K562 (cell line): ENCODE measurements at regions not wholly inside any gene's neighbourhood (a gene's known extent, or its start where the extent isn't known, plus 50 kb on each side); places are given as distances from the start of the nearest gene placed in this dataset.

Source experiments
- ATAC-seq: fragments of 200-7000 bp; cut with Tn5 transposase; 3 replicates; pipeline ENCODE4 v1.9.1; 2020; ENCODE audit warnings: moderate library complexity
- BruUV-seq: library from RNA; stranded (reverse); fragments of 400-500 nt; replicated peaks from 2 replicates; lab custom pipeline; 2021; lab: Mats Ljungman, UMichigan
- CTCF ChIA-PET: fragments of 300-600 bp; formaldehyde crosslinking; extraction: SDS; loops from one replicate; lab custom pipeline; 2021; ENCODE audit warnings: low intra/inter-chr PET ratio; lab: Yijun Ruan, JAX
- POLR2A ChIA-PET: fragments of 300-600, 350-650 bp; sonication (Branson Sonifier 250); formaldehyde crosslinking; extraction: SDS; loops from one replicate; lab custom pipeline; 2021; ENCODE audit warnings: antibody characterized with exemption, inconsistent platforms; lab: Yijun Ruan, JAX
- DNase-seq, 4 experiments: peaks; one replicate each; pipeline versions ENCODE4 v3.0.0 to v3.0.0-alpha.2; 2011 to 2018; ENCODE audit warnings: low spot score in 3 of 4, mixed read lengths in 3 of 4; ENCODE audit errors: extremely low read depth in 1 of 4
- FAIRE-seq: peaks from 2 replicates; lab custom pipeline; 2011; peaks lifted over from hg19 to GRCh38; lab: Jason Lieb, UNC
- H2AFZ ChIP-seq: 2 replicates; pipeline ENCODE4 v1.6.0; 2011; ENCODE audit warnings: low read depth, low read length, control low read depth, inconsistent platforms
- H3K27ac ChIP-seq: fragments of 200-600 bp; 3 replicates; pipeline ENCODE4 v1.8.0; 2011; ENCODE audit warnings: low read depth, mild to moderate bottlenecking, control low read depth, inconsistent platforms, low read length, moderate library complexity, mixed read lengths; ENCODE audit errors: extremely low read depth
- H3K27me3 ChIP-seq, 2 experiments: fragments of 300-600 bp in 1 of 2; 2 replicates in 1 of 2; 3 replicates in 1 of 2; pipeline versions ENCODE4 v1.6.0 to v1.8.0; 2011; ENCODE audit warnings: inconsistent platforms in 2 of 2, low read length in 2 of 2, mild to moderate bottlenecking in 1 of 2, mixed read lengths in 1 of 2, moderate library complexity in 1 of 2; ENCODE audit not compliant: control insufficient read depth in 2 of 2, insufficient read depth in 2 of 2
- H3K36me3 ChIP-seq: fragments of 300-600 bp; 3 replicates; pipeline ENCODE4 v1.8.0; 2011; ENCODE audit warnings: mild to moderate bottlenecking, low read length, inconsistent platforms; ENCODE audit not compliant: control insufficient read depth, insufficient read depth
- H3K4me1 ChIP-seq, 2 experiments: fragments of 200-600 bp in 1 of 2; replicated peaks in 1 of 2; 2 replicates in 1 of 2; 3 replicates in 1 of 2; pipeline versions ENCODE4 v1.5.1 to v1.8.0; 2011; ENCODE audit warnings: inconsistent platforms in 2 of 2, low read length in 2 of 2, mild to moderate bottlenecking in 1 of 2, mixed read lengths in 1 of 2, moderate library complexity in 1 of 2; ENCODE audit not compliant: control insufficient read depth in 2 of 2, insufficient read depth in 2 of 2
- H3K4me2 ChIP-seq: 2 replicates; pipeline ENCODE4 v1.6.1; 2011; ENCODE audit warnings: low read length, control low read depth, inconsistent platforms, mixed read lengths; ENCODE audit not compliant: insufficient read depth
- H3K4me3 ChIP-seq: fragments of 200-600 bp; sonication (generic), shearing (Covaris generic); 2 replicates; pipeline ENCODE4 v1.5.1; 2016; ENCODE audit warnings: control low read depth, inconsistent platforms
- H3K79me2 ChIP-seq: fragments of 200-600 bp; 3 replicates; pipeline ENCODE4 v1.8.0; 2011; ENCODE audit warnings: low read length, inconsistent platforms; ENCODE audit not compliant: control insufficient read depth, insufficient read depth
- H3K9ac ChIP-seq, 2 experiments: 2 replicates each; pipeline versions ENCODE4 v1.6.0 to v1.6.1; 2011; ENCODE audit warnings: low read depth in 2 of 2, low read length in 2 of 2, control low read depth in 1 of 2, inconsistent platforms in 1 of 2, mild to moderate bottlenecking in 1 of 2, mixed read lengths in 1 of 2; ENCODE audit not compliant: insufficient read depth in 1 of 2
- H3K9me1 ChIP-seq: one replicate; pipeline ENCODE4 v1.6.0; 2011; ENCODE audit warnings: inconsistent platforms, mild to moderate bottlenecking, low read length, moderate library complexity; ENCODE audit not compliant: control insufficient read depth, insufficient read depth
- H3K9me3 ChIP-seq: replicated peaks from 2 replicates; pipeline ENCODE4 v1.5.1; 2011; ENCODE audit warnings: low read depth, low read length, inconsistent platforms; ENCODE audit not compliant: control insufficient read depth, insufficient read depth
- H4K20me1 ChIP-seq: replicated peaks from 2 replicates; pipeline ENCODE4 v1.6.1; 2011; ENCODE audit warnings: low read length, inconsistent platforms, mixed read lengths; ENCODE audit not compliant: control insufficient read depth, insufficient read depth
- DNMT1 ChIP-seq: fragments of 450-650 bp; IDR thresholded peaks from 2 replicates; pipeline ENCODE4 v1.6.1; 2016; ENCODE audit warnings: antibody characterized with exemption, mild to moderate bottlenecking
- EGR1 ChIP-seq: fragments of 450-650 bp; conservative IDR thresholded peaks from 2 replicates; pipeline ENCODE4 v1.6.1; 2017; ENCODE audit warnings: mild to moderate bottlenecking
- HINFP ChIP-seq: fragments of 450-650 bp; conservative IDR thresholded peaks from 2 replicates; pipeline ENCODE4 v1.6.1; 2016; ENCODE audit warnings: missing genetic modification characterization, low read depth, mild to moderate bottlenecking, control low read depth, missing compliant biosample characterization
- HOXB6 ChIP-seq: fragments of 250-450 bp; sonication (Bioruptor Pico); IDR thresholded peaks from 2 replicates; pipeline ENCODE4 v1.5.1; 2022; ENCODE audit warnings: mild to moderate bottlenecking, borderline replicate concordance
- HSF4 ChIP-seq: fragments of 250-450 bp; sonication (Bioruptor Pico); IDR thresholded peaks from 2 replicates; pipeline ENCODE4 v2.1.2; 2022; ENCODE audit warnings: mild to moderate bottlenecking, moderate library complexity, borderline replicate concordance
- POLR2AphosphoS2 ChIP-seq: IDR thresholded peaks from 2 replicates; pipeline ENCODE4 v1.6.1; 2012; ENCODE audit warnings: low read length, improper control_type of control experiment
- POLR3A ChIP-seq: IDR thresholded peaks from 2 replicates; pipeline ENCODE4 v1.6.1; 2011; ENCODE audit warnings: borderline replicate concordance, mild to moderate bottlenecking, moderate library complexity; ENCODE audit not compliant: insufficient read length, insufficient read depth; ENCODE audit errors: extremely low read depth
- YBX1 ChIP-seq: fragments of 450-650 bp; IDR thresholded peaks from 2 replicates; pipeline ENCODE4 v1.7.1; 2016; ENCODE audit warnings: mild to moderate bottlenecking
- WGBS: fragments of 100-300 bp; shearing (Covaris generic); methylation state at CpG from one replicate; pipeline ENCODE4 v1.1.6; 2016; ENCODE audit warnings: low coverage, mixed read lengths; ENCODE audit not compliant: insufficient coverage; ENCODE audit errors: missing lambda C conversion rate; 5-methylcytosine and 5-hydroxymethylcytosine counted together
- in situ Hi-C: fragments of 300-500 bp; cut with MboI; formaldehyde crosslinking; loops from 4 replicates; pipeline ENCODE4 v1.15.0; 2018; ENCODE audit warnings: inconsistent platforms, mixed read lengths
- intact Hi-C: fragments of 100-400 bp; cut with micrococcal nuclease; formaldehyde crosslinking; loops from 2 replicates; pipeline ENCODE4 v1.14.2; 2022
- TF ChIP-seq, protein P1 (sequence below): sonication (generic); formaldehyde crosslinking; IDR thresholded peaks from 2 replicates; pipeline ENCODE4 v1.8.0; 2023; ENCODE audit warnings: missing genetic modification reagents, mild to moderate bottlenecking, borderline replicate concordance
- TF ChIP-seq, protein P2 (sequence below): sonication (generic); formaldehyde crosslinking; IDR thresholded peaks from 2 replicates; pipeline ENCODE4 v1.5.0; 2020; ENCODE audit warnings: missing genetic modification reagents
- TF ChIP-seq, protein P3 (sequence below): sonication (generic); formaldehyde crosslinking; IDR thresholded peaks from 2 replicates; pipeline ENCODE4 v1.4.0; 2020; ENCODE audit warnings: mild to moderate bottlenecking, missing genetic modification reagents

GRCh38 chr7:153401795-153402720 is 642.5 kb downstream of the ACTR3B start:
- no peak overlapping the region for H3K4me3 ChIP-seq
- peaks cover 80% of the 10 kb centered on the region for H3K36me3 ChIP-seq
- H3K79me2 ChIP-seq = no peaks in the 10 kb centered on the region
- no peaks in the 10 kb centered on the region for H3K27me3 ChIP-seq
- H3K9ac ChIP-seq = no peak overlapping the region
- H2AFZ ChIP-seq = no peak overlapping the region
- CTCF ChIA-PET = no interaction called here
- WGBS = 81% methylated on average over 9 of the region's 9 CpGs
- in situ Hi-C loops = no loop called here
- BruUV-seq = TSS peak; percentile 1
- no peak overlapping the region for H3K27ac ChIP-seq
- no peak overlapping the region for H3K4me2 ChIP-seq
- no peak for FAIRE-seq
- H4K20me1 ChIP-seq = no peaks in the 10 kb centered on the region
- H3K9me1 ChIP-seq = no peaks in the 10 kb centered on the region
- POLR2A ChIA-PET = interaction anchor here (0.8 to 1.1 kb wide), 4 partner anchors 9 to 73 kb away, joined by 3 to 5 read pairs (median 4); no protein-coding TSS in a partner anchor
- no peaks in the 10 kb centered on the region for H3K9me3 ChIP-seq
- no peak for DNase-seq
- ATAC-seq = no peak
- H3K4me1 ChIP-seq = peaks cover 0 to 3% of the 10 kb centered on the region in 2 experiments; a peak in 1 of 5 replicates
- intact Hi-C loops = no loop called here
- TF ChIP-seq, protein P1, sequence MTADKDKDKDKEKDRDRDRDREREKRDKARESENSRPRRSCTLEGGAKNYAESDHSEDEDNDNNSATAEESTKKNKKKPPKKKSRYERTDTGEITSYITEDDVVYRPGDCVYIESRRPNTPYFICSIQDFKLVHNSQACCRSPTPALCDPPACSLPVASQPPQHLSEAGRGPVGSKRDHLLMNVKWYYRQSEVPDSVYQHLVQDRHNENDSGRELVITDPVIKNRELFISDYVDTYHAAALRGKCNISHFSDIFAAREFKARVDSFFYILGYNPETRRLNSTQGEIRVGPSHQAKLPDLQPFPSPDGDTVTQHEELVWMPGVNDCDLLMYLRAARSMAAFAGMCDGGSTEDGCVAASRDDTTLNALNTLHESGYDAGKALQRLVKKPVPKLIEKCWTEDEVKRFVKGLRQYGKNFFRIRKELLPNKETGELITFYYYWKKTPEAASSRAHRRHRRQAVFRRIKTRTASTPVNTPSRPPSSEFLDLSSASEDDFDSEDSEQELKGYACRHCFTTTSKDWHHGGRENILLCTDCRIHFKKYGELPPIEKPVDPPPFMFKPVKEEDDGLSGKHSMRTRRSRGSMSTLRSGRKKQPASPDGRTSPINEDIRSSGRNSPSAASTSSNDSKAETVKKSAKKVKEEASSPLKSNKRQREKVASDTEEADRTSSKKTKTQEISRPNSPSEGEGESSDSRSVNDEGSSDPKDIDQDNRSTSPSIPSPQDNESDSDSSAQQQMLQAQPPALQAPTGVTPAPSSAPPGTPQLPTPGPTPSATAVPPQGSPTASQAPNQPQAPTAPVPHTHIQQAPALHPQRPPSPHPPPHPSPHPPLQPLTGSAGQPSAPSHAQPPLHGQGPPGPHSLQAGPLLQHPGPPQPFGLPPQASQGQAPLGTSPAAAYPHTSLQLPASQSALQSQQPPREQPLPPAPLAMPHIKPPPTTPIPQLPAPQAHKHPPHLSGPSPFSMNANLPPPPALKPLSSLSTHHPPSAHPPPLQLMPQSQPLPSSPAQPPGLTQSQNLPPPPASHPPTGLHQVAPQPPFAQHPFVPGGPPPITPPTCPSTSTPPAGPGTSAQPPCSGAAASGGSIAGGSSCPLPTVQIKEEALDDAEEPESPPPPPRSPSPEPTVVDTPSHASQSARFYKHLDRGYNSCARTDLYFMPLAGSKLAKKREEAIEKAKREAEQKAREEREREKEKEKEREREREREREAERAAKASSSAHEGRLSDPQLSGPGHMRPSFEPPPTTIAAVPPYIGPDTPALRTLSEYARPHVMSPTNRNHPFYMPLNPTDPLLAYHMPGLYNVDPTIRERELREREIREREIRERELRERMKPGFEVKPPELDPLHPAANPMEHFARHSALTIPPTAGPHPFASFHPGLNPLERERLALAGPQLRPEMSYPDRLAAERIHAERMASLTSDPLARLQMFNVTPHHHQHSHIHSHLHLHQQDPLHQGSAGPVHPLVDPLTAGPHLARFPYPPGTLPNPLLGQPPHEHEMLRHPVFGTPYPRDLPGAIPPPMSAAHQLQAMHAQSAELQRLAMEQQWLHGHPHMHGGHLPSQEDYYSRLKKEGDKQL (CRISPR knock-in tag) = no peak
- TF ChIP-seq, protein P2, sequence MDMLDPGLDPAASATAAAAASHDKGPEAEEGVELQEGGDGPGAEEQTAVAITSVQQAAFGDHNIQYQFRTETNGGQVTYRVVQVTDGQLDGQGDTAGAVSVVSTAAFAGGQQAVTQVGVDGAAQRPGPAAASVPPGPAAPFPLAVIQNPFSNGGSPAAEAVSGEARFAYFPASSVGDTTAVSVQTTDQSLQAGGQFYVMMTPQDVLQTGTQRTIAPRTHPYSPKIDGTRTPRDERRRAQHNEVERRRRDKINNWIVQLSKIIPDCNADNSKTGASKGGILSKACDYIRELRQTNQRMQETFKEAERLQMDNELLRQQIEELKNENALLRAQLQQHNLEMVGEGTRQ = no peak
- TF ChIP-seq POLR2AphosphoS2 = no peak; the same call in 1 of the 2 replicates
- TF ChIP-seq EGR1 = peak; percentile 35; the same call in 1 of the 2 replicates
- no peak for TF ChIP-seq POLR3A
- TF ChIP-seq, protein P3, sequence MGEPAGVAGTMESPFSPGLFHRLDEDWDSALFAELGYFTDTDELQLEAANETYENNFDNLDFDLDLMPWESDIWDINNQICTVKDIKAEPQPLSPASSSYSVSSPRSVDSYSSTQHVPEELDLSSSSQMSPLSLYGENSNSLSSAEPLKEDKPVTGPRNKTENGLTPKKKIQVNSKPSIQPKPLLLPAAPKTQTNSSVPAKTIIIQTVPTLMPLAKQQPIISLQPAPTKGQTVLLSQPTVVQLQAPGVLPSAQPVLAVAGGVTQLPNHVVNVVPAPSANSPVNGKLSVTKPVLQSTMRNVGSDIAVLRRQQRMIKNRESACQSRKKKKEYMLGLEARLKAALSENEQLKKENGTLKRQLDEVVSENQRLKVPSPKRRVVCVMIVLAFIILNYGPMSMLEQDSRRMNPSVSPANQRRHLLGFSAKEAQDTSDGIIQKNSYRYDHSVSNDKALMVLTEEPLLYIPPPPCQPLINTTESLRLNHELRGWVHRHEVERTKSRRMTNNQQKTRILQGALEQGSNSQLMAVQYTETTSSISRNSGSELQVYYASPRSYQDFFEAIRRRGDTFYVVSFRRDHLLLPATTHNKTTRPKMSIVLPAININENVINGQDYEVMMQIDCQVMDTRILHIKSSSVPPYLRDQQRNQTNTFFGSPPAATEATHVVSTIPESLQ (CRISPR knock-in tag) = no peak
- TF ChIP-seq YBX1 = no peak
- TF ChIP-seq HOXB6 (CRISPR knock-in tag) = no peak
- no peak for TF ChIP-seq HSF4
- TF ChIP-seq HINFP (tag) = no peak
- TF ChIP-seq DNMT1 = no peak
